Breast epithelium (tissue), 4 donors: ENCODE measurements at regions not wholly inside any gene's neighbourhood (a gene's known extent, or its start where the extent isn't known, plus 50 kb on each side); places are given as distances from the start of the nearest gene placed in this dataset.

Source experiments
- DNase-seq, 2 donors: peaks; one replicate each; pipeline ENCODE4 v3.0.0-alpha.2; 2019; ENCODE audit warnings: low spot score in 2 of 2
- H3K27ac ChIP-seq, 2 donors: fragments of 200-600 bp; sonication (generic) in 1 of 2; one replicate each; pipeline ENCODE4 v1.5.1; 2016 to 2019; ENCODE audit warnings: mild to moderate bottlenecking in 1 of 2
- H3K27me3 ChIP-seq, 2 donors: fragments of 200-600 bp; sonication (generic) in 1 of 2; one replicate each; pipeline versions ENCODE4 v1.5.1 to v1.6.0; 2017 to 2019; ENCODE audit warnings: control low read depth in 1 of 2, mild to moderate bottlenecking in 1 of 2
- H3K36me3 ChIP-seq: fragments of 200-600 bp; one replicate; pipeline ENCODE4 v1.5.1; 2019
- H3K4me1 ChIP-seq, 2 donors: fragments of 200-600 bp; sonication (generic); one replicate each; pipeline ENCODE4 v1.5.1; 2016 to 2019; ENCODE audit warnings: control low read depth in 1 of 2
- H3K4me3 ChIP-seq, 3 donors: fragments of 200-600 bp; sonication (generic); 1 replicate in 2 of 3; 2 replicates in 1 of 3; pipeline ENCODE4 v1.5.1; 2016 to 2019; ENCODE audit warnings: mild to moderate bottlenecking in 3 of 3, moderate library complexity in 2 of 3
- H3K9me3 ChIP-seq, 2 donors: fragments of 200-600 bp; sonication (generic) in 1 of 2; one replicate each; pipeline ENCODE4 v1.5.1; 2016 to 2019; ENCODE audit warnings: control low read depth in 1 of 2
- CTCF ChIP-seq, 3 donors: fragments of 450-650 bp; IDR thresholded peaks; one replicate each; pipeline ENCODE4 v1.5.1; 2016 to 2017; ENCODE audit warnings: antibody characterized with exemption in 3 of 3, mild to moderate bottlenecking in 3 of 3, moderate library complexity in 3 of 3
- POLR2A ChIP-seq: fragments of 450-650 bp; IDR thresholded peaks from one replicate; pipeline ENCODE4 v1.6.1; 2016; ENCODE audit warnings: antibody characterized with exemption, mild to moderate bottlenecking, moderate library complexity
- POLR2AphosphoS5 ChIP-seq, 3 donors: sonication (generic); formaldehyde crosslinking; IDR thresholded peaks; one replicate each; pipeline ENCODE4 v1.6.1; 2017; ENCODE audit warnings: antibody characterized with exemption in 3 of 3
- intact Hi-C: fragments of 100-400 bp; cut with DNase I; formaldehyde crosslinking; loops from one replicate; pipeline ENCODE4 v1.15.1; 2023; ENCODE audit warnings: low total_unique reads

- no peaks in the 10 kb centered on the region for H3K27me3 ChIP-seq
- TF ChIP-seq CTCF (IDR thresholded peaks at IDR 0.05), result no peak
- TF ChIP-seq POLR2A, result no peak
- TF ChIP-seq POLR2AphosphoS5 (IDR thresholded peaks at IDR 0.05), result no peak
- H3K9me3 ChIP-seq, result no peaks in the 10 kb centered on the region
- intact Hi-C loops, result no loop called here
- H3K4me1 ChIP-seq, result no peaks in the 10 kb centered on the region
- no peak for DNase-seq
- H3K4me3 ChIP-seq, result no peak overlapping the region
- H3K27ac ChIP-seq, result no peak overlapping the region
- no peaks in the 10 kb centered on the region for H3K36me3 ChIP-seq
These were observed 209.9 kb downstream of the CPE start for GRCh38 chr4:165588534-165589315.

GRCh38 chr4:165592386-165592785, 213.6 kb downstream of the CPE start:
- DNase-seq, result no peak
- no peak overlapping the region for H3K27ac ChIP-seq
- intact Hi-C loops, result no loop called here

DNA sequence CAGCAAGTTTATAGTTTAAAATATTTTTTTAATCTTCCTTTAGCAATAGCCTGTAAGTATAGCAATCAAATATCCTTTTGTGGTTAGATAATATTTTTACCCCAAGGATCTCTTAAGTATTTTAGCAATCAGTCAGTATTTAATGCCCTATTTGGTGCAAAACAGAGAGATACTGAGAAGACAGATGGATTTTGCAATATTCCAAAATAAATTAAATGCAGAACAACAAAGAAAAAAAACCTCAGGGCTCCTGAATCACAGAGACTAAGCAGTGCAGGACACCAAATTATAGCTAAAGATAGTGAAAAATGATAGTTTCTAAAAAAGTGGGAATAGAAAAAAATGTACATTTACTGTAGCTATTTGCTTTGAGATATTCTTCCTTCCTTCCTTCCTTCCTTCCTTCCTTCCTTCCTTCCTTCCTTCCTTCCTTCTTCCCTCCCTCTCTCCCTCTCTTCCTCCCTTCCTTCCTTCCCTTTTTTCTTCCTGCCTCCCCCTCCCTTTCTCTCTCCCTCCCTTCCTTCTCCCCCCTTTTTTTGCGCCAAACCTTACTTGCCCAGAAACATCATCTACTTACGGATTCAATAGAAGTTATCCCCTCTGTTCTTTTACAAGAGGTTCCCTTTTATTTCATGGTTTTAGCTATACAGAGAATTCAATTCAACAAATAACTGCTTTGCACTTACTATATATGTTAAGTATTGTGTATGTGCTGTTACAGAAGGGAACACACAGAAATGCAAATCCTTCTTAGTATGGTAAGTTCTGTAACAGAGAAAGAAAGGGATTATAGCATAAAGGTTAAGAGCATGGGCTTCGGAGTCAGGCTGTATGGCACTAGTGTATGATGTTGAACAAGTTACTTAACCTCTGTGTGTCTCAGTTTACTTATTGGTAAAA, 219.0 kb downstream of the CPE start:
- Histone ChIP-seq H3K4me1 (no peaks in the 10 kb centered on the region), H3K27ac (no peak overlapping the region), H3K9me3 (no peaks in the 10 kb centered on the region), H3K36me3 (no peaks in the 10 kb centered on the region), H3K27me3 (no peaks in the 10 kb centered on the region), H3K4me3 (no peak overlapping the region)
- no peak for DNase-seq
- intact Hi-C loops, result no loop called here
- no peak for TF ChIP-seq CTCF (IDR thresholded peaks at IDR 0.05)
- no peak for TF ChIP-seq POLR2A
- TF ChIP-seq POLR2AphosphoS5 (IDR thresholded peaks at IDR 0.05), result no peak

More at GRCh38 chr4:165592386-165592785, 213.6 kb downstream of the CPE start:
- TF ChIP-seq POLR2A, result no peak
- no peak for TF ChIP-seq POLR2AphosphoS5 (IDR thresholded peaks at IDR 0.05)
- no peak for TF ChIP-seq CTCF (IDR thresholded peaks at IDR 0.05)
- Histone ChIP-seq H3K4me3 (no peak overlapping the region), H3K27me3 (no peaks in the 10 kb centered on the region), H3K9me3 (no peaks in the 10 kb centered on the region), H3K4me1 (no peaks in the 10 kb centered on the region), H3K36me3 (no peaks in the 10 kb centered on the region)

GRCh38 chr4:165600959-165601683, 222.3 kb downstream of the CPE start:
- no peaks in the 10 kb centered on the region for H3K9me3 ChIP-seq
- intact Hi-C loops, result no loop called here
- H3K36me3 ChIP-seq, result no peaks in the 10 kb centered on the region
- H3K27ac ChIP-seq, result no peak overlapping the region
- no peak overlapping the region for H3K4me3 ChIP-seq
- no peak for TF ChIP-seq CTCF (IDR thresholded peaks at IDR 0.05)
- no peak for TF ChIP-seq POLR2A
- no peak for TF ChIP-seq POLR2AphosphoS5 (IDR thresholded peaks at IDR 0.05)
- DNase-seq, result no peak
- H3K27me3 ChIP-seq, result no peaks in the 10 kb centered on the region
- no peaks in the 10 kb centered on the region for H3K4me1 ChIP-seq
